CD14-positive monocyte (primary cell): ENCODE measurements at regions not wholly inside any gene's neighbourhood (a gene's known extent, or its start where the extent isn't known, plus 50 kb on each side); places are given as distances from the start of the nearest gene placed in this dataset.

Source experiments
- DNase-seq, 3 donors: peaks; one replicate each; pipeline ENCODE4 v3.0.0-alpha.2; 2011 to 2022
- H2AFZ ChIP-seq: 2 replicates; pipeline ENCODE4 v1.6.0; 2012; ENCODE audit warnings: mild to moderate bottlenecking, low read depth, low read length, inconsistent platforms; ENCODE audit not compliant: insufficient read depth, poor library complexity, severe bottlenecking
- H3K27ac ChIP-seq, 2 donors: 1 replicate in 1 of 2; 2 replicates in 1 of 2; pipeline ENCODE4 v1.5.1; 2012 to 2013; ENCODE audit warnings: low read length in 2 of 2, control low read depth in 1 of 2, inconsistent platforms in 1 of 2, low read depth in 1 of 2, mild to moderate bottlenecking in 1 of 2
- H3K27me3 ChIP-seq, 2 donors: one replicate each; pipeline versions ENCODE4 v1.6.0 to v1.6.1; 2011 to 2013; ENCODE audit warnings: low read length in 2 of 2; ENCODE audit not compliant: control insufficient read depth in 2 of 2, insufficient read depth in 2 of 2
- H3K36me3 ChIP-seq, 2 donors: replicated peaks in 1 of 2; 1 replicate in 1 of 2; 2 replicates in 1 of 2; pipeline versions ENCODE4 v1.5.1 to v1.6.1; 2012 to 2013; ENCODE audit warnings: low read length in 2 of 2, control low read depth in 1 of 2, inconsistent platforms in 1 of 2, mild to moderate bottlenecking in 1 of 2; ENCODE audit not compliant: insufficient read depth in 2 of 2, control insufficient read depth in 1 of 2
- H3K4me1 ChIP-seq, 2 donors: 1 replicate in 1 of 2; 2 replicates in 1 of 2; pipeline versions ENCODE4 v1.5.1 to v1.6.1; 2012 to 2013; ENCODE audit warnings: low read length in 2 of 2, control low read depth in 1 of 2, inconsistent platforms in 1 of 2, mild to moderate bottlenecking in 1 of 2, moderate library complexity in 1 of 2; ENCODE audit not compliant: insufficient read depth in 2 of 2, control insufficient read depth in 1 of 2
- H3K4me2 ChIP-seq: replicated peaks from 2 replicates; pipeline ENCODE3; 2012; ENCODE audit warnings: low read length, moderate library complexity, mild to moderate bottlenecking; ENCODE audit not compliant: poor library complexity, severe bottlenecking; ENCODE audit errors: extremely low read depth
- H3K4me3 ChIP-seq, 3 experiments: fragments of 200-600 bp in 1 of 3; sonication (generic) in 1 of 3; replicated peaks in 1 of 3; 1 replicate in 2 of 3; 2 replicates in 1 of 3; pipeline ENCODE4 v1.5.1; 2011 to 2013; ENCODE audit warnings: low read length in 3 of 3, mild to moderate bottlenecking in 3 of 3, control low read depth in 2 of 3, low read depth in 2 of 3, inconsistent platforms in 1 of 3, moderate library complexity in 1 of 3
- H3K79me2 ChIP-seq: 2 replicates; pipeline ENCODE4 v1.6.0; 2012; ENCODE audit warnings: mild to moderate bottlenecking, control low read depth, inconsistent platforms, low read length, moderate library complexity; ENCODE audit not compliant: insufficient read depth
- H3K9ac ChIP-seq: 2 replicates; pipeline ENCODE4 v1.6.0; 2017; ENCODE audit warnings: low read length, mild to moderate bottlenecking; ENCODE audit not compliant: insufficient read depth, poor library complexity, severe bottlenecking
- H3K9me3 ChIP-seq, 2 donors: replicated peaks in 1 of 2; 1 replicate in 1 of 2; 2 replicates in 1 of 2; pipeline versions ENCODE4 v1.5.1 to v1.6.1; 2012 to 2013; ENCODE audit warnings: low read length in 2 of 2, control low read depth in 1 of 2; ENCODE audit not compliant: control insufficient read depth in 1 of 2, insufficient read depth in 1 of 2
- H4K20me1 ChIP-seq: 2 replicates; pipeline ENCODE4 v1.6.0; 2012; ENCODE audit warnings: mild to moderate bottlenecking, low read length, control low read depth, moderate library complexity; ENCODE audit not compliant: insufficient read depth
- H3K27ac Mint-ChIP-seq, 7 donors: one replicate each; pipeline ENCODE4 v1.8.0; 2020; ENCODE audit warnings: mild to moderate bottlenecking in 7 of 7, mixed read lengths in 7 of 7, moderate library complexity in 6 of 7, inconsistent platforms in 2 of 7
- H3K27me3 Mint-ChIP-seq, 3 donors: one replicate each; pipeline ENCODE4 v1.8.0; 2021 to 2022; ENCODE audit warnings: low read depth in 3 of 3, mild to moderate bottlenecking in 3 of 3, mixed read lengths in 3 of 3, moderate library complexity in 3 of 3, inconsistent platforms in 1 of 3
- H3K36me3 Mint-ChIP-seq, 2 donors: one replicate each; pipeline ENCODE4 v1.8.0; 2020; ENCODE audit warnings: mixed read lengths in 2 of 2, inconsistent platforms in 1 of 2, mild to moderate bottlenecking in 1 of 2
- H3K4me1 Mint-ChIP-seq: one replicate; pipeline ENCODE4 v1.8.0; 2020; ENCODE audit warnings: mild to moderate bottlenecking, mixed read lengths
- H3K4me3 Mint-ChIP-seq, 2 donors: one replicate each; pipeline ENCODE4 v1.8.0; 2020; ENCODE audit warnings: mild to moderate bottlenecking in 2 of 2, mixed read lengths in 2 of 2, moderate library complexity in 1 of 2
- H3K9me3 Mint-ChIP-seq, 7 donors: one replicate each; pipeline ENCODE4 v1.8.0; 2020 to 2022; ENCODE audit warnings: mixed read lengths in 7 of 7, mild to moderate bottlenecking in 6 of 7, moderate library complexity in 6 of 7, inconsistent platforms in 2 of 7
- CTCF ChIP-seq: fragments of 200-600 bp; IDR thresholded peaks from one replicate; pipeline ENCODE4 v1.8.0; 2022; ENCODE audit warnings: antibody characterized with exemption, mild to moderate bottlenecking
- WGBS: methylation state at CpG from one replicate; pipeline ENCODE4 v1.1.5; 2013; ENCODE audit warnings: missing lambda C conversion rate; ENCODE audit not compliant: insufficient coverage; 5-methylcytosine and 5-hydroxymethylcytosine counted together
- intact Hi-C, 2 donors: fragments of 100-400 bp; cut with micrococcal nuclease; formaldehyde crosslinking; loops; one replicate each; pipeline versions ENCODE4 v1.15.0 to v1.15.1; 2023

- Histone ChIP-seq H2AFZ (no peak overlapping the region), H3K4me3 (no peak overlapping the region), H3K4me2 (no peak overlapping the region), H3K9me3 (no peaks in the 10 kb centered on the region), H3K36me3 (no peaks in the 10 kb centered on the region), H4K20me1 (no peaks in the 10 kb centered on the region), H3K4me1 (no peaks in the 10 kb centered on the region), H3K27ac (no peak overlapping the region), H3K79me2 (no peaks in the 10 kb centered on the region), H3K9ac (no peak overlapping the region), H3K27me3 (no peaks in the 10 kb centered on the region)
- no CpG with 5 or more reads among the region's 2 CpGs for WGBS
- H3K36me3 Mint-ChIP-seq = no peaks in the 10 kb centered on the region
- H3K4me1 Mint-ChIP-seq = peaks cover 6% of the 10 kb centered on the region
- intact Hi-C loops = no loop called here
- DNase-seq = no peak
- H3K27me3 Mint-ChIP-seq = peaks cover 4 to 5% (median 4%) of the 10 kb centered on the region in 3 donors
- no peak overlapping the region for H3K4me3 Mint-ChIP-seq
- no peak overlapping the region for H3K27ac Mint-ChIP-seq
- no peak for TF ChIP-seq CTCF
- no peaks in the 10 kb centered on the region for H3K9me3 Mint-ChIP-seq
These were observed 217.0 kb upstream of the NREP start for GRCh38 chr5:111973961-111974360.

DNA sequence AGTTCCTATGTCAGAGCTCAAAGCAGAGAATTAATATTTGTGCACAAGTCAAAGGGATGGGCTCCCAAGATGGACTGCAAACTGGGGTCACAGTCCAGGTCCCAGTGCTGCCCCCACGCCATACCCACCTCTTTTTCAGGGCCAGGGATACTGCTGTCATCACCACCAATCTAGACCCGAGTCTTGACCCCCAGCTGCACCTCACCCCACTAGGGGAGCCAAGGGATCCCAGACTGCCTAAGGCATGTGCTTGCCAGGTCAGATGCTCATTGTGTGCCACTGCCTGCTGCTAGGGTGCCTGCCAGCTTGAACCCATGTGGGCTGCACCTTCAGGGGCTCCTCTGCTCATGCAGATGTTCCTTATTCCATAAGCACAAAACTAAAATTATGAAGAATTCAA lies 215.6 kb upstream of the NREP start:
- H3K9me3 Mint-ChIP-seq = no peaks in the 10 kb centered on the region
- H3K36me3 Mint-ChIP-seq = no peaks in the 10 kb centered on the region
- Histone ChIP-seq H3K27ac (no peak overlapping the region), H2AFZ (no peak overlapping the region), H3K79me2 (no peaks in the 10 kb centered on the region), H4K20me1 (no peaks in the 10 kb centered on the region), H3K9ac (no peak overlapping the region), H3K4me3 (no peak overlapping the region), H3K4me1 (peaks cover 0 to 6% of the 10 kb centered on the region in 2 donors), H3K27me3 (no peaks in the 10 kb centered on the region), H3K4me2 (no peak overlapping the region), H3K9me3 (no peaks in the 10 kb centered on the region), H3K36me3 (no peaks in the 10 kb centered on the region)
- intact Hi-C loops = no loop called here
- 88% methylated on average over 2 of the region's 2 CpGs for WGBS
- TF ChIP-seq CTCF = no peak
- peaks cover 7% of the 10 kb centered on the region for H3K4me1 Mint-ChIP-seq
- DNase-seq = no peak
- peaks cover 3 to 4% (median 4%) of the 10 kb centered on the region in 3 donors for H3K27me3 Mint-ChIP-seq
- H3K27ac Mint-ChIP-seq = no peak overlapping the region
- H3K4me3 Mint-ChIP-seq = no peak overlapping the region
